Right lobe of liver (tissue), 4 donors: ENCODE measurements at regions not wholly inside any gene's neighbourhood (a gene's known extent, or its start where the extent isn't known, plus 50 kb on each side); places are given as distances from the start of the nearest gene placed in this dataset.

ENCODE experiments used
- POLR2A ChIP-seq: fragments of 450-650 bp; IDR thresholded peaks from one replicate; pipeline ENCODE4 v1.6.1; 2017; ENCODE audit warnings: antibody characterized with exemption, mild to moderate bottlenecking
- TF ChIP-seq, protein P1 (sequence below), 4 donors: fragments of 200-600 bp in 3 of 4; fragments of 450-650 bp in 1 of 4; IDR thresholded peaks; one replicate each; pipeline versions ENCODE4 v1.5.1 to v1.8.0; 2016 to 2022; ENCODE audit warnings: antibody characterized with exemption in 4 of 4, mild to moderate bottlenecking in 2 of 4
- donor health status: DM: no; HTN: no; CAD: no.
- donor health status: DM: no; HTN: no; CAD: no.
- donor health status: DM: no; HTN: yes; CAD: no.

GRCh38 chr6:168732676-168733075 is 291.7 kb downstream of the SMOC2 start:
- TF ChIP-seq, protein P1, sequence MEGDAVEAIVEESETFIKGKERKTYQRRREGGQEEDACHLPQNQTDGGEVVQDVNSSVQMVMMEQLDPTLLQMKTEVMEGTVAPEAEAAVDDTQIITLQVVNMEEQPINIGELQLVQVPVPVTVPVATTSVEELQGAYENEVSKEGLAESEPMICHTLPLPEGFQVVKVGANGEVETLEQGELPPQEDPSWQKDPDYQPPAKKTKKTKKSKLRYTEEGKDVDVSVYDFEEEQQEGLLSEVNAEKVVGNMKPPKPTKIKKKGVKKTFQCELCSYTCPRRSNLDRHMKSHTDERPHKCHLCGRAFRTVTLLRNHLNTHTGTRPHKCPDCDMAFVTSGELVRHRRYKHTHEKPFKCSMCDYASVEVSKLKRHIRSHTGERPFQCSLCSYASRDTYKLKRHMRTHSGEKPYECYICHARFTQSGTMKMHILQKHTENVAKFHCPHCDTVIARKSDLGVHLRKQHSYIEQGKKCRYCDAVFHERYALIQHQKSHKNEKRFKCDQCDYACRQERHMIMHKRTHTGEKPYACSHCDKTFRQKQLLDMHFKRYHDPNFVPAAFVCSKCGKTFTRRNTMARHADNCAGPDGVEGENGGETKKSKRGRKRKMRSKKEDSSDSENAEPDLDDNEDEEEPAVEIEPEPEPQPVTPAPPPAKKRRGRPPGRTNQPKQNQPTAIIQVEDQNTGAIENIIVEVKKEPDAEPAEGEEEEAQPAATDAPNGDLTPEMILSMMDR (IDR thresholded peaks at IDR 0.05), result no peak
- TF ChIP-seq POLR2A, result no peak
